Tibial nerve (tissue), 4 donors: ENCODE measurements at regions not wholly inside any gene's neighbourhood (a gene's known extent, or its start where the extent isn't known, plus 50 kb on each side); places are given as distances from the start of the nearest gene placed in this dataset.

Experiments used
- DNase-seq, 2 donors: peaks; one replicate each; pipeline ENCODE4 v3.0.0-alpha.2; 2019; ENCODE audit warnings: low spot score in 2 of 2
- H3K27ac ChIP-seq, 4 donors: fragments of 200-600 bp; sonication (generic) in 3 of 4; one replicate each; pipeline ENCODE4 v1.5.1; 2017 to 2019; ENCODE audit warnings: mild to moderate bottlenecking in 1 of 4
- H3K27me3 ChIP-seq, 2 donors: fragments of 200-600 bp; sonication (generic) in 1 of 2; one replicate each; pipeline versions ENCODE4 v1.5.1 to v1.6.0; 2017 to 2019
- H3K36me3 ChIP-seq, 3 donors: fragments of 200-600 bp; sonication (generic); one replicate each; pipeline ENCODE4 v1.5.1; 2018 to 2019
- H3K4me1 ChIP-seq, 4 donors: fragments of 200-600 bp; sonication (generic) in 3 of 4; one replicate each; pipeline ENCODE4 v1.5.1; 2017 to 2019
- H3K4me3 ChIP-seq, 4 donors: fragments of 200-600 bp; sonication (generic) in 3 of 4; one replicate each; pipeline ENCODE4 v1.5.1; 2017 to 2019; ENCODE audit warnings: mild to moderate bottlenecking in 1 of 4, moderate library complexity in 1 of 4
- H3K9me3 ChIP-seq, 4 donors: fragments of 200-600 bp; sonication (generic) in 3 of 4; one replicate each; pipeline ENCODE4 v1.5.1; 2017 to 2019
- CTCF ChIP-seq, 5 experiments: fragments of 200-600 bp in 3 of 5; fragments of 450-650 bp in 2 of 5; sonication (generic) in 3 of 5; IDR thresholded peaks; one replicate each; pipeline ENCODE4 v1.5.1; 2016 to 2019; ENCODE audit warnings: antibody characterized with exemption in 5 of 5, mild to moderate bottlenecking in 3 of 5, moderate library complexity in 2 of 5
- EP300 ChIP-seq, 2 donors: sonication (generic); formaldehyde crosslinking; IDR thresholded peaks; one replicate each; pipeline ENCODE4 v1.6.1; 2017; ENCODE audit warnings: antibody characterized with exemption in 2 of 2, mild to moderate bottlenecking in 1 of 2
- POLR2A ChIP-seq, 2 donors: fragments of 450-650 bp; IDR thresholded peaks; one replicate each; pipeline ENCODE4 v1.6.1; 2017; ENCODE audit warnings: antibody characterized with exemption in 2 of 2, mild to moderate bottlenecking in 2 of 2, moderate library complexity in 2 of 2
- WGBS, 2 donors: methylation state at CpG; one replicate each; pipeline ENCODE4 v1.1.5; 2018; 5-methylcytosine and 5-hydroxymethylcytosine counted together

GRCh38 chr11:24390016-24390415 is 106.8 kb upstream of the LUZP2 start:
- no peak for DNase-seq
- H3K27ac ChIP-seq: no peak overlapping the region
- H3K4me1 ChIP-seq: no peaks in the 10 kb centered on the region
- no peaks in the 10 kb centered on the region for H3K27me3 ChIP-seq
- H3K36me3 ChIP-seq: no peaks in the 10 kb centered on the region
- H3K9me3 ChIP-seq: no peaks in the 10 kb centered on the region
- WGBS, 2 donors: 74% methylated on average over 5 of the region's 5 CpGs
- no peak overlapping the region for H3K4me3 ChIP-seq
- TF ChIP-seq EP300 (IDR thresholded peaks at IDR 0.05): no peak
- no peak for TF ChIP-seq CTCF (IDR thresholded peaks at IDR 0.05)
- TF ChIP-seq POLR2A (IDR thresholded peaks at IDR 0.05): no peak

DNA sequence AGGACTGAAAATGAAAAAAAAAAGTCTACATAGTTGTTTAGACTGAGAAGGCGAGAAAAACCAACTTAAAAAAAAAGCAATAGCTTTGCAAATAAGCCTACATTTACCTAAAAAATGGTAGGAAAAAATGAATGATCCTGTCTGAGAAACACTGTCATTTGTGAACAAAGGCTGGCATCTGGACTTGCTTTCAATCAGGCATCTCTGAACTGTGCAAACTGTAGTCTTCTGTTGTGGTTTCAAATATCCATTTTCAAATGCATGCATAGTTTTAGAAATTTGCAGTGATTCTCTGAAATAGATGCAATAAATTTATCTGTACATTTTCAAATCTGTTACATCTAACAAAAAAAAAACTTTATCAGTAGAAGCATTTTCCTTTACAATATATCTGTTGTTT is 106.1 kb upstream of the LUZP2 start:
- Histone ChIP-seq H3K27me3 (no peaks in the 10 kb centered on the region), H3K36me3 (no peaks in the 10 kb centered on the region), H3K9me3 (no peaks in the 10 kb centered on the region), H3K4me1 (no peaks in the 10 kb centered on the region), H3K27ac (no peak overlapping the region), H3K4me3 (no peak overlapping the region)
- 73 to 84% methylated on average over 1 of the region's 1 CpG for WGBS, 2 donors
- DNase-seq: no peak
- TF ChIP-seq EP300 (IDR thresholded peaks at IDR 0.05) (no peak), POLR2A (IDR thresholded peaks at IDR 0.05) (no peak), CTCF (IDR thresholded peaks at IDR 0.05) (no peak)

DNA sequence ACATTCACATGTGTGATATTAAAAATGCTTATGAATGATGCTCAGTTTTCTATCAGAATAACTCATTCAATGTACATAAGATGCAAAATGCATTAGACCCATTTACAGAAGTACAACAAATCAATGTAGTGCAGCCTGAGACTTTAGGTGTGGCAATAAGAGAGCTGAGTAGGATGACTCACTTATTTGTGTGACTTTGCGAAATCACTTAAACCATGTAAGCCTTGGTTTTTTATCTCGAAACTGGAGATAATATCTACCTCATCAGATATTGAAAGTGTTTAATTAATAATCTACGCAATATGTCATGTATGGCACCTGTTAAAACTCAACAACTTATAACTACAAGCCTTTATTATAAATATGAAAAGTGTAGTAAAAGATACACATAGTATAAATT is 105.7 kb upstream of the LUZP2 start:
- Histone ChIP-seq H3K27ac (no peak overlapping the region), H3K4me3 (no peak overlapping the region), H3K4me1 (no peaks in the 10 kb centered on the region), H3K36me3 (no peaks in the 10 kb centered on the region), H3K27me3 (no peaks in the 10 kb centered on the region), H3K9me3 (no peaks in the 10 kb centered on the region)
- no peak for TF ChIP-seq CTCF (IDR thresholded peaks at IDR 0.05)
- no peak for TF ChIP-seq EP300 (IDR thresholded peaks at IDR 0.05)
- TF ChIP-seq POLR2A (IDR thresholded peaks at IDR 0.05): no peak
- no peak for DNase-seq
- 88 to 89% methylated on average over 3 of the region's 3 CpGs for WGBS, 2 donors

DNA sequence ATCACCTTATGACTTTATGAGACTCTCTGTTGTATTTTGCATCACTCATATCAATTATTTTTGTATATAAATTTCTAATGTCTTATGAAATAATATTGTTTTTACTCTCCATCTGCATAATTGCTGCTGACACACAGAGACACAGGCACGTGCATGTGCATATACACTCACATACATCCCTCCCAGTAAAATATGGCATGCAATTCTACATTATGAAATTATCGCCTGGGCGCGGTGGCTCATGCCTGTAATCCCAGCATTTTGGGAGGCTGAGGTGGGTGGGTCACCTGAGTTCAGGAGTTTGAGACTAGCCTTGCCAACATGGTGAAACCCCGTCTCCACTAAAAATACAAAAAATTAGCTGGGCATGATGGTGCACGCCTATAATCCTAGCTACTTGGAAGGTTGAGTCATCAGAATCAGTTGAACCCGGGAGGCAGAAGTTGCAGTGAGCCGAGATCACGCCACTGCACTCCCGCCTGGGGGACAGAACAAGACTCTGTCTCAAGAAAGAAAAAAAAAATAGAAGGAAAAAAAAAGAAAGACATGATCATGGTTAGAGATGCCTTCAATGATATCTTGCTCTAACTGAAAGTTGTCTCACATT is 96.7 kb upstream of the LUZP2 start:
- TF ChIP-seq CTCF (IDR thresholded peaks at IDR 0.05) (no peak), EP300 (IDR thresholded peaks at IDR 0.05) (no peak), POLR2A (IDR thresholded peaks at IDR 0.05) (no peak)
- Histone ChIP-seq H3K27me3 (no peaks in the 10 kb centered on the region), H3K36me3 (no peaks in the 10 kb centered on the region), H3K4me3 (no peak overlapping the region), H3K9me3 (no peaks in the 10 kb centered on the region), H3K27ac (no peak overlapping the region), H3K4me1 (no peaks in the 10 kb centered on the region)
- WGBS, 2 donors: 86 to 88% methylated on average over 10 of the region's 10 CpGs
- no peak for DNase-seq

DNA sequence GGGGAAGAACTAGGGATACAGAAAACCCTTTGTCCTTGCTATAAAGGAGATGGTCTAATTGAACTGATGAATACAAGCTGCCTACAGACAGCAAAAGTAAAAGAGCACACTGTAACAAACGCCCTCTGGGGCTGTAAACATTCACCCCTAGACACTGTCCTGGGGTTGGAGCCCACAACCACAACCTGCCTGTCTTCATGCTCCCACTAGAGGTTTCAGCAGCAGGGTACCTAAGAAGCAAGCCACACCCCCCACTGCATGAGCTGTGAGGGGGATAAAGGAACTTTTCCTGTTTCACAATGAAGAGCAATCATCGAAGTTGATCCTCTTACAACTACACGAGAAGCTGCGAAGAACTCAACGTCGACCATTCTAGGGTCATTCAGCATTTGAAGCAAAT is 90.5 kb upstream of the LUZP2 start:
- Histone ChIP-seq H3K4me1 (no peaks in the 10 kb centered on the region), H3K4me3 (no peak overlapping the region), H3K36me3 (no peaks in the 10 kb centered on the region), H3K27me3 (no peaks in the 10 kb centered on the region), H3K27ac (no peak overlapping the region), H3K9me3 (no peaks in the 10 kb centered on the region)
- WGBS, 2 donors: 75 to 78% methylated on average over 6 of the region's 6 CpGs
- TF ChIP-seq EP300 (IDR thresholded peaks at IDR 0.05) (no peak), POLR2A (IDR thresholded peaks at IDR 0.05) (no peak), CTCF (IDR thresholded peaks at IDR 0.05) (no peak)
- DNase-seq: no peak
